Liver (tissue), 8 donors: ENCODE measurements at regions not wholly inside any gene's neighbourhood (a gene's known extent, or its start where the extent isn't known, plus 50 kb on each side); places are given as distances from the start of the nearest gene placed in this dataset.

Source experiments
- DNase-seq: peaks from one replicate; pipeline ENCODE4 v3.0.0-alpha.2; 2017; ENCODE audit warnings: low spot score
- H3K27ac ChIP-seq, 2 donors: one replicate each; pipeline ENCODE4 v1.7.0; 2013; ENCODE audit warnings: inconsistent platforms in 2 of 2, low read length in 2 of 2, control low read depth in 1 of 2, low read depth in 1 of 2, mild to moderate bottlenecking in 1 of 2
- H3K27me3 ChIP-seq, 4 donors: one replicate each; pipeline versions ENCODE4 v1.6.1 to v1.7.0; 2013; ENCODE audit warnings: low read length in 3 of 4, inconsistent platforms in 1 of 4, mild to moderate bottlenecking in 1 of 4, moderate library complexity in 1 of 4; ENCODE audit not compliant: control insufficient read depth in 4 of 4, insufficient read depth in 4 of 4
- H3K36me3 ChIP-seq, 4 donors: one replicate each; pipeline versions ENCODE4 v1.6.1 to v1.7.0; 2013; ENCODE audit warnings: low read length in 3 of 4, mild to moderate bottlenecking in 3 of 4, low read depth in 1 of 4, moderate library complexity in 1 of 4; ENCODE audit not compliant: control insufficient read depth in 4 of 4, insufficient read depth in 3 of 4
- H3K4me1 ChIP-seq, 4 donors: one replicate each; pipeline versions ENCODE4 v1.6.1 to v1.7.0; 2013; ENCODE audit warnings: low read length in 3 of 4, mild to moderate bottlenecking in 3 of 4, moderate library complexity in 1 of 4; ENCODE audit not compliant: control insufficient read depth in 4 of 4, insufficient read depth in 4 of 4
- H3K4me3 ChIP-seq, 3 donors: one replicate each; pipeline versions ENCODE4 v1.6.1 to v1.7.0; 2013; ENCODE audit warnings: low read length in 3 of 3, control low read depth in 1 of 3, low read depth in 1 of 3, mild to moderate bottlenecking in 1 of 3
- H3K9ac ChIP-seq, 2 donors: one replicate each; pipeline ENCODE4 v1.7.0; 2013; ENCODE audit warnings: low read length in 2 of 2, mild to moderate bottlenecking in 2 of 2, moderate library complexity in 2 of 2, control low read depth in 1 of 2, low read depth in 1 of 2
- H3K9me3 ChIP-seq, 4 donors: one replicate each; pipeline versions ENCODE4 v1.6.1 to v1.7.0; 2013; ENCODE audit warnings: low read length in 3 of 4; ENCODE audit not compliant: control insufficient read depth in 4 of 4
- ATF3 ChIP-seq: IDR thresholded peaks from 2 replicates; pipeline ENCODE4 v1.6.1; 2016; ENCODE audit warnings: antibody characterized with exemption
- EGR1 ChIP-seq, 2 donors: IDR thresholded peaks; 2 replicates each; pipeline ENCODE4 v1.6.1; 2016 to 2018; ENCODE audit warnings: antibody characterized with exemption in 2 of 2, low read depth in 2 of 2
- FOXA1 ChIP-seq: IDR thresholded peaks from 2 replicates; pipeline ENCODE4 v1.6.1; 2016; ENCODE audit warnings: antibody characterized with exemption
- FOXA2 ChIP-seq: IDR thresholded peaks from 2 replicates; pipeline ENCODE4 v1.6.1; 2016; ENCODE audit warnings: antibody characterized with exemption
- GABPA ChIP-seq, 2 donors: IDR thresholded peaks in 1 of 2; conservative IDR thresholded peaks in 1 of 2; 2 replicates each; pipeline ENCODE4 v1.6.1; 2016; ENCODE audit warnings: antibody characterized with exemption in 2 of 2, mild to moderate bottlenecking in 1 of 2, moderate library complexity in 1 of 2
- HNF4A ChIP-seq, 2 donors: conservative IDR thresholded peaks; 2 replicates each; pipeline ENCODE4 v1.6.1; 2016; ENCODE audit warnings: antibody characterized with exemption in 2 of 2, mild to moderate bottlenecking in 2 of 2
- HNF4G ChIP-seq: IDR thresholded peaks from 2 replicates; pipeline ENCODE4 v1.6.1; 2016; ENCODE audit warnings: antibody characterized with exemption
- JUND ChIP-seq, 2 donors: IDR thresholded peaks; 2 replicates each; pipeline ENCODE4 v1.6.1; 2016; ENCODE audit warnings: antibody characterized with exemption in 2 of 2
- RAD21 ChIP-seq, 2 donors: IDR thresholded peaks; 2 replicates each; pipeline ENCODE4 v1.6.1; 2016; ENCODE audit warnings: antibody characterized with exemption in 2 of 2, mild to moderate bottlenecking in 2 of 2
- REST ChIP-seq: IDR thresholded peaks from 2 replicates; pipeline ENCODE4 v1.6.1; 2016; ENCODE audit warnings: antibody characterized with exemption, mild to moderate bottlenecking
- RXRA ChIP-seq, 2 donors: IDR thresholded peaks; 2 replicates each; pipeline ENCODE4 v1.6.1; 2017 to 2018; ENCODE audit warnings: antibody characterized with exemption in 2 of 2, mild to moderate bottlenecking in 1 of 2
- SP1 ChIP-seq: IDR thresholded peaks from 2 replicates; pipeline ENCODE4 v1.6.1; 2018; ENCODE audit warnings: antibody characterized with exemption, mild to moderate bottlenecking
- TAF1 ChIP-seq: conservative IDR thresholded peaks from 2 replicates; pipeline ENCODE4 v1.6.1; 2016; ENCODE audit warnings: antibody characterized with exemption, mild to moderate bottlenecking
- YY1 ChIP-seq: IDR thresholded peaks from 2 replicates; pipeline ENCODE4 v1.6.1; 2016; ENCODE audit warnings: antibody characterized with exemption, mild to moderate bottlenecking
- WGBS: extraction: QIAGEN DNeasy Blood & Tissue Kit; methylation state at CpG from one replicate; pipeline ENCODE4 v1.1.7; 2013; 5-methylcytosine and 5-hydroxymethylcytosine counted together
- TF ChIP-seq, protein P1 (sequence below): IDR thresholded peaks from 2 replicates; pipeline ENCODE4 v1.6.1; 2016; ENCODE audit warnings: antibody characterized with exemption
- TF ChIP-seq, protein P2 (sequence below): fragments of 150-350 bp; IDR thresholded peaks from 2 replicates; pipeline ENCODE4 v1.5.1; 2017; ENCODE audit warnings: improper control_type of control experiment, low read depth, low read length; ENCODE audit not compliant: missing input control
- TF ChIP-seq, protein P3 (sequence below): IDR thresholded peaks from 2 replicates; pipeline ENCODE4 v1.6.1; 2016; ENCODE audit warnings: antibody characterized with exemption
- donor health status: healthy.
- donor health status: healthy.
- donor health status: healthy.
- donor health status: healthy.
- donor health status: healthy.

- TF ChIP-seq, protein P1, sequence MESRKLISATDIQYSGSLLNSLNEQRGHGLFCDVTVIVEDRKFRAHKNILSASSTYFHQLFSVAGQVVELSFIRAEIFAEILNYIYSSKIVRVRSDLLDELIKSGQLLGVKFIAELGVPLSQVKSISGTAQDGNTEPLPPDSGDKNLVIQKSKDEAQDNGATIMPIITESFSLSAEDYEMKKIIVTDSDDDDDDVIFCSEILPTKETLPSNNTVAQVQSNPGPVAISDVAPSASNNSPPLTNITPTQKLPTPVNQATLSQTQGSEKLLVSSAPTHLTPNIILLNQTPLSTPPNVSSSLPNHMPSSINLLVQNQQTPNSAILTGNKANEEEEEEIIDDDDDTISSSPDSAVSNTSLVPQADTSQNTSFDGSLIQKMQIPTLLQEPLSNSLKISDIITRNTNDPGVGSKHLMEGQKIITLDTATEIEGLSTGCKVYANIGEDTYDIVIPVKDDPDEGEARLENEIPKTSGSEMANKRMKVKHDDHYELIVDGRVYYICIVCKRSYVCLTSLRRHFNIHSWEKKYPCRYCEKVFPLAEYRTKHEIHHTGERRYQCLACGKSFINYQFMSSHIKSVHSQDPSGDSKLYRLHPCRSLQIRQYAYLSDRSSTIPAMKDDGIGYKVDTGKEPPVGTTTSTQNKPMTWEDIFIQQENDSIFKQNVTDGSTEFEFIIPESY: no peak
- TF ChIP-seq EGR1 (IDR thresholded peaks at IDR 0.05; ENCODE audit: low read depth in 2 of 2) (no peak), FOXA1 (no peak), HNF4G (no peak)
Observed at GRCh38 chr12:88878295-88878694, 298.0 kb upstream of the KITLG start (continued).

GRCh38 chr12:88876857-88877256, 296.6 kb upstream of the KITLG start:
- no peaks in the 10 kb centered on the region for H3K9me3 ChIP-seq
- no peak for DNase-seq
- H3K36me3 ChIP-seq: no peaks in the 10 kb centered on the region
- H3K9ac ChIP-seq: no peak overlapping the region
- 88% methylated on average over 2 of the region's 2 CpGs for WGBS
- no peaks in the 10 kb centered on the region for H3K27me3 ChIP-seq
- H3K4me1 ChIP-seq: no peaks in the 10 kb centered on the region
- H3K4me3 ChIP-seq: no peak overlapping the region
- no peak overlapping the region for H3K27ac ChIP-seq
- TF ChIP-seq RXRA (IDR thresholded peaks at IDR 0.05) (no peak), YY1 (no peak), ATF3 (no peak), FOXA2 (no peak), TAF1 (no peak), FOXA1 (no peak), EGR1 (IDR thresholded peaks at IDR 0.05; ENCODE audit: low read depth in 2 of 2) (no peak)

DNA sequence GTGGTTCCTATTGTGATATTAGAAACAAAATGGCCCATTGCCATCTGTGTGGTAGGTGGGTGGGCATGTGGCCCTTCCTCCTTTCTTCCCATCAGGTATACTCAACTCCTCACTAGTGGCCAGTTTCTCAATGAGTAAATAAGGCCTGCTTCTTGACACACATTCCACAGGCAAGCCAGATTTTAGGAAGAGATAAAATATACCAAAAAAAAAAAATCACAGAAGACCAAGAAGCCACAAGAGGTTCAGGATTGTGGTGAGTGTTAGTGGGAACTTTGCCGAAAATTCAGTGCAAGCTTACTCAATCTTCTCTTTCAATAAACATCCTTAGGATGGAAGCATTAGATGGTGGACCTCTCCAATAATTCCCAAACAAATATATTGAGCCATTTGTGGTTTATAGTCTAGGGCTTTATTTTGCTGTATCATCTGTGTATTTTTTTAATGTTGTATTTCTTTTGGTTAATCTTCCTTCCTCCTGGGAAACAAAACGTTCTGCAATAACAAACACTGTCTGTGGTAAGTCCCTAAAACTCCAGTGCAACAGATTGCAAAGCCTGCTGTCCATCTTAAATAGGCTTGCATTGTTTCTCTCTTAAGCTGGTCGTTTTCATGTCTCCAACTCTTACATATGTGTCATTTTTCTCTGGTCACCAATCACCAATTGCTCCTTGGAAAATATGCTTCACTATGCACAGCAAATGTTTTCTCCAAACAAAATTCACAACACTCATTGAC, 289.9 kb upstream of the KITLG start:
- Histone ChIP-seq H3K4me1 (no peaks in the 10 kb centered on the region), H3K27ac (no peak overlapping the region), H3K27me3 (no peaks in the 10 kb centered on the region), H3K4me3 (no peak overlapping the region), H3K9ac (no peak overlapping the region), H3K36me3 (no peaks in the 10 kb centered on the region), H3K9me3 (no peaks in the 10 kb centered on the region)
- DNase-seq: no peak
- WGBS: 46% methylated on average over 3 of the region's 3 CpGs
- no peak for TF ChIP-seq RAD21 (IDR thresholded peaks at IDR 0.05)
- no peak for TF ChIP-seq SP1
- TF ChIP-seq HNF4A (conservative IDR thresholded peaks at IDR 0.05): no peak
- TF ChIP-seq REST: no peak
- TF ChIP-seq EGR1 (IDR thresholded peaks at IDR 0.05; ENCODE audit: low read depth in 2 of 2): no peak
- no peak for TF ChIP-seq YY1
- no peak for TF ChIP-seq GABPA (IDR thresholded peaks at IDR 0.05 in 1 of 2, conservative IDR thresholded peaks at IDR 0.05 in 1 of 2)
- TF ChIP-seq, protein P2, sequence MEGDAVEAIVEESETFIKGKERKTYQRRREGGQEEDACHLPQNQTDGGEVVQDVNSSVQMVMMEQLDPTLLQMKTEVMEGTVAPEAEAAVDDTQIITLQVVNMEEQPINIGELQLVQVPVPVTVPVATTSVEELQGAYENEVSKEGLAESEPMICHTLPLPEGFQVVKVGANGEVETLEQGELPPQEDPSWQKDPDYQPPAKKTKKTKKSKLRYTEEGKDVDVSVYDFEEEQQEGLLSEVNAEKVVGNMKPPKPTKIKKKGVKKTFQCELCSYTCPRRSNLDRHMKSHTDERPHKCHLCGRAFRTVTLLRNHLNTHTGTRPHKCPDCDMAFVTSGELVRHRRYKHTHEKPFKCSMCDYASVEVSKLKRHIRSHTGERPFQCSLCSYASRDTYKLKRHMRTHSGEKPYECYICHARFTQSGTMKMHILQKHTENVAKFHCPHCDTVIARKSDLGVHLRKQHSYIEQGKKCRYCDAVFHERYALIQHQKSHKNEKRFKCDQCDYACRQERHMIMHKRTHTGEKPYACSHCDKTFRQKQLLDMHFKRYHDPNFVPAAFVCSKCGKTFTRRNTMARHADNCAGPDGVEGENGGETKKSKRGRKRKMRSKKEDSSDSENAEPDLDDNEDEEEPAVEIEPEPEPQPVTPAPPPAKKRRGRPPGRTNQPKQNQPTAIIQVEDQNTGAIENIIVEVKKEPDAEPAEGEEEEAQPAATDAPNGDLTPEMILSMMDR: no peak
- TF ChIP-seq JUND (IDR thresholded peaks at IDR 0.05): no peak
- TF ChIP-seq, protein P1: no peak
- no peak for TF ChIP-seq FOXA1
- TF ChIP-seq, protein P3, sequence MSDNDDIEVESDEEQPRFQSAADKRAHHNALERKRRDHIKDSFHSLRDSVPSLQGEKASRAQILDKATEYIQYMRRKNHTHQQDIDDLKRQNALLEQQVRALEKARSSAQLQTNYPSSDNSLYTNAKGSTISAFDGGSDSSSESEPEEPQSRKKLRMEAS: no peak
- no peak for TF ChIP-seq TAF1
